ENCODE measurements at regions not wholly inside any gene's neighbourhood (a gene's known extent, or its start where the extent isn't known, plus 50 kb on each side); places are given as distances from the start of the nearest gene placed in this dataset.

DNA sequence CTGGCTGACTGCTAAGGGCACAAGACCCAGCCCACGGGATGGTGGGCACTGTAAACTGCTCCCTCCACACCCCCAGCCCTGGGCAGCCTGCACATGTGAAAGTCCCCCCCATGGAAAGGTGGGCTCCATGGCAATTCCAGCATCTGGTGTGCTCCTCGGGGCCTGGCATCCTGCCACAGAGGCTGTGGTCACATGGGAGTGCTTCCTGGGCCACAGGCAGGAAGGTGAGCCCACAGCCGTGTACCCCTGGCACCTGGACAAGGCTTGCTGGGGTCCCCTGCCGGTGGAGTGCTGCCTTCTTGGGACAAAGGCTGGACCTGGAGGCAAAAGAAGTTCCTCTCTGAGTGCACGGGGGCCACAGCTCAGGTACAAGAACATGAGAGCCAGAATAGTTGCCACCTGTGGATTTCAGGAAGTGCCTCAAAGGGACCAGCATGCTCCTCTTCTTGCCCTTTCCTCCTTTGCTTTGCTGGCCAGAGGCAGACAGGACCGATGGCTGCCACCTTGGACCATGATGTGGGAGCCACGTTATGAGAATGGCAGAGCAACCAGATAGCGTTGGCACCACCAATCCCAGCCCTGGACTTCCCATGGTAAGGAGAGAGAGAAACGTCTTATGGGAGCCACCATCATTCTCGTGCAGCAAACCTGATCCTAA is 120.2 kb upstream of the MLN start:
- no peak for DNase-seq

DNA sequence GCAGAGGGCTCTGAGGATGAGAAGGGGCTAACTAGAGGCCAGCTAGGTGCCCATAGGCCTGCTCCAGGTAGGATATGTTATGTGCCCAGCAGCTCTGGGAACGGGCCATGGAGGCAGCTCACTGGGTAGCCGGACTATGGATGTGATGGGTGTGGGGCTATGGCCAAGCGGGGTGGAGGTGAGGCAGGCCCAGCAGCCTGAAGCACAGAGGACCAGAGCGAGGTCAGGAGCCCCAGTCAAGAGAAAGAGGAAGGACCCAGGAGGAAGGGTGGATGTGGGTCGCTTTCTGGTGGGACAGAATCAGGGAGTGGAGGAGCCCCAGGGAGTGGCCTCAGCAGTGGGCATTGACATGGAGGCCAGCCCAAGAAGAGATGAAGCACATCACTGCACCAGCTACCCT is 117.9 kb upstream of the MLN start:
- no peak for DNase-seq

GRCh38 chr6:33918175-33918695 is 114.4 kb upstream of the MLN start:
- DNase-seq: no peak

DNA sequence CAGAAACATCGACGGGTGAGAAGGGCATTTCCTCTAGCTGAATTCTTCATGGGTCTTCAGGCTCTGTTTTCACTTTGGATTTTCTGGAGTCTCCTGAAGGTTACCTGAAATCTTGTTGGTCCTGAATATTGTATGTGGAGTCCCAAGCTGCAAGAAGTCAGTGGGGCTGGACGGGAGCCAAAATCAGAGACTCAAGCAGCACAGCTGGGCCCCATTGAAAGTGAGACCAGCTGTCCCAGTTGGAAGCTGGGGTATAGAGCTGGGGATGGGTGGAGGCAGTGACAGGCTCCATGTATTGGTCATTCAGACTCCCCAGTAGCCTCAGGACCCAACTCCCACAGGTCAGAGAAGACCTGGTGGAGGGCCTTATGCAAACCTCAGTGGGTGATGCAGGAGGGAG is 111.3 kb upstream of the MLN start:
- DNase-seq: no peak

GRCh38 chr6:33914645-33915044 is 110.8 kb upstream of the MLN start:
- DNase-seq: no peak

DNA sequence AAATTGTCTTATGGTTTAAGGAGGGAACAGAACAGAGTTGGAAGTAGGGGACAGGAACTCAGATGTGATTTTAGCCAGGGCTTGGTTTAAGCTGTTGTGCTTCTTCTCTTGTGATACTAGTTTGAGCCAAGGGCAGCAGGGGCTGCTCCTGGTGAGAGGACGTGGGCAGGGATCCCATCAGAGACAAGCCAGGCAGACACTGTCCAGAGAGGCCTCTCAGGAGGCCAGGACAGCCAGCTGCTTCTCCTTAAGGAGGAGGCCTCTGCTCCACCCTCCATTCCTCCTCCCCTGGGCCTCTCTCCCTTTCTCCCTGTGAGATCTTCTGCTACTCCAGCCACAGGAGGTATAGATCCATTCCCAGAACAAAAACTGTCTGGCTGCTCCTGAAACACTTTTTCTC is 108.4 kb upstream of the MLN start:
- no peak for DNase-seq

DNA sequence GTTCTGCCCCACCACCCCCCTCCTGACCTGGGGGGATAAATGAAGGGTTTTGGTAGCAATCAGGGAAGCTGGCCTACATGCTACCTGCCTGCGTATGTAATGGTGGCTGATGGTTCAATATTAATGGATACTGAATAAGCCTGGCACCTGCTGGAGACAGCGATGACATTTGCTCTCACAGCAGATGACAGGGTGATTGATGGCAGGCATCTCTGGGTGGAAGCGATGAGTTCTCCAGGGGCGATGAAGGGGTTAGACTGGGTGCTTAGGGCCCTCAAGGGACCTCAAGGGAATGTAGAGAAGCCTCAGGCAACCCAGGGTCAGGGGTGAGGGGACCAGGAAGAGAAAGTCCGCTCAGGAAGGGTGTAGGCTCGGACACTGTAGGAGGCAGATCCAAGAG is 107.7 kb upstream of the MLN start:
- no peak for DNase-seq

DNA sequence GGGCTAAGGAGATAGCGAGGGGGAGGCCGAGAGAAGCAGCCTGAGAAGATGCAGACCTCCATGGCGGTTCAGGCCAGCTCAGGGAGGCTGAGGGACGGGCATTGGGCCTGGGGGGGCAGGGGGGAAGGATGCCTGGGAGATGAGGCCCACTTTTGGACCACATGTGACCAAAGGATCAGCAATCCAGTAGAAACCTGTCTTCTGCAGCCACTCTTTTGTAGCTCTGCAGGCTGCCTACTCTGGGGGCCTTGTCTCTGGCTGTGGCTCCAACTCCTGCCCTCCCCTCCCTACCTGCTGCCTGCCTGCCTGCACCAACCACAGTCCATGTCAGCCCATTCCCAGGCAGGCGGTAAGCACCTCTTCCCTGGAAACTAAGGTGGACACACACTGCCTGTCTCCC is 106.8 kb upstream of the MLN start:
- no peak for DNase-seq

DNA sequence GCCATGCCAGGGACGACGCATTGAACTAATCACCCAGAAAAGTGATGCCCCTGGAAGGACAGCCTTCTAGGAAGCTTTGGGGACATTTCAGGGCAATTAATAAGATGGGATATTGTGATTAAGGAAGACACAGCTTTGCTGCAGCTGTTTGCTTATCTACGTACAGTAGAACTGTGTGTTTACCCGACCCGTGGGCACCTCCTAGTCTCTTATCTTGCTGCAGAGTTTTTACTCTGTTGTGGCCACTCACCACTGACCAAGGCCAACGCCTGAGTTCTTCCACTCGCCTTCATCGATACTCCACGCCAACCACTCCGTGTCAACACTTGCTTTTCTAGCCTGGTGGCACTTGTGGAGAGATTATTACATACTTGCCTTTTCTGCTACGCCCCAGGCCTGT is 105.9 kb upstream of the MLN start:
- no peak for DNase-seq

DNA sequence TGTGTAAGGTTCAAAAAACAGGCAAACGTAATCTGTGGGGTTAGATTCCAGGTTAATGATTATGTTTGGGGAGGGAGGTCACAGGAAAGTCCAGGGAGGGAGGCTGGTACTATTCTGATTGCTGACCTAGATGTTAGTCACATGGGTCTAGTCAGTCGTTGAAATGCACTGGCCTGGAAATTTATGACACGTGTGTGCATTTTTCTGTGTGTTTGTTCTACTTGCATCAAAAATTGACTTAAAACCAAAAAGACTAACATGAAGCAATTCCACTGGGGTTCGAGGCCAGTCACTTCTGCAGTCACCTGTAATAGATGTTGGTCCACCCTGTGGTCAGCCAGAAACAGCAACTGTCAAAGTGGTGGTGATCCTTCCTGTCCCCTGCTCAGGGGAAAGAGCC is 104.2 kb upstream of the MLN start:
- DNase-seq: no peak

DNA sequence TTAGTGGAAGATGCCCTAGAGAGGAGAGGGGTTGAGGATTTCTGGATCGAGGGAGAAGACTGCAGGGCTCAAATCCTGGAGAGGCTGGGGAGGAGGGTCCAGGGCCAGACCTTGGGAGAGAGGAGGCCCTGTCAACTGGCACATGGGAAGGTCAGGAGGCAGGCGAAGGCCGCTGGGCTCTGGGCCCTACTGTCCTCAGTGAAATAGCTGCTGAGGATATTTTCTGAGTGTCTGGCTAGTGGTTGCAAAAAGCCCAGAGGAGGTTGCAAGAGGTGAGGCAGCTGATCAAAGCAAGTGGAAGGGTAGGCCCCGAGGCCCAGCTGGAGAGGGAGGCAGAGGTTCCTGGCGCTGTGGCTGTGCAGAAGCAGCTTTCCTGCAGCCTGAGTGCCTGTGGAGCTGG is 103.4 kb upstream of the MLN start:
- no peak for DNase-seq

DNA sequence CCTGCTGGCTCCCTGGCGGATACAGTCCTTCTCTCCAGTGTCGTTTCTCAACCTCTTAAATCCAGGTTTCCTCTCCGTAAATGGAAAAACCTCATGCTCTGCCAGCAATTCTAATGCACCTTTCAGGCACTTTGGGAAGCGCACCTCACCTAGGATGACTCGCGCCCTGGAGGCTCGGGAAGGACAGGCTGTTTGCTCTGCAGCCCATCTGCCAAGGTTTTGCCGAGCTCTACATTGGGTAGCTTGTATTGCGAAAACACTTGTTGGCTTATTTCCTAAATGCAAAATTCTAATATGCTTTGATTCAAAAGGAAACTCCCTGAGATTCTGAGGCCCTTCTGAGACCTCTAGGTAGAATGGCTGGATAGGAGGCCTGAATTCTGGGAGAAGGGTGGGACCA is 102.6 kb upstream of the MLN start:
- no peak for DNase-seq

- no peak for DNase-seq
These were observed 101.3 kb upstream of the MLN start for GRCh38 chr6:33905071-33905609.

- DNase-seq: no peak
These were observed 100.9 kb upstream of the MLN start for GRCh38 chr6:33904747-33905065.

DNA sequence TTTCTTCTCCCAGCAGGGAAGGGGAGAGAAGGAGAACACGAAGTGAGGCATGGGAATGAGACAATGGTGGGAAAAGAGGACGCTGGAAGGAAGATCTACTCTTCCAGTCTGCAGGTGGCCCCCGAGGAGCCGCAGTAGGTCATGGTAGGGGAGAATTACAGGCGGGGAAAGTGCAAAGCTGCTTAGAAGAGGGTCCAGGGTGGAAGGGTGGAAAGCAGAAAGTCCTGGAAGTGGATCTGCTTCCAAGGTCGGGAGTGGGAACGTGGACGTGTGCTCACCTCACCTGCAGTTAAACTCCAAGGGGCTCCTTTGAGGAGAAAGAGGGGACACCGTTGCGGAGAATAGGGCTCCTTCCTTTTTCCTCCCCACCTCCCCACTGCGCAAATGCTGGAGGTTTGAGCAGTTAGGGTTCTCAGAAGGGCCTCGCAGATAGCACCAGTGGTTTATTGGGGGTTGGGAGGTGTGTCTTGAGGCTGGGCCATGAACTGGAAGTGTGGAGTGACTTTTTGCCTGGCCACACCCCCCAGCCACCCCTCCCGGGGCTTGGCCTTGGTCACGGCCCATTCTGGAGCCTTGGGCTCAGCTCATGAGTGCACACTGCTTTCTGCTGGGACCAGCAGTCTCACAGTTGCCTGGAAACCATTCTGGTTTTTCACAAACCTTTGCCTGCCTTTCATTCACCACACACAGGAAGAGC is 100.4 kb upstream of the MLN start:
- no peak for DNase-seq

- no peak for DNase-seq
These were observed 99.8 kb upstream of the MLN start for GRCh38 chr6:33903579-33903978.

- no peak for DNase-seq
These were observed 98.7 kb upstream of the MLN start for GRCh38 chr6:33902457-33902853.

DNA sequence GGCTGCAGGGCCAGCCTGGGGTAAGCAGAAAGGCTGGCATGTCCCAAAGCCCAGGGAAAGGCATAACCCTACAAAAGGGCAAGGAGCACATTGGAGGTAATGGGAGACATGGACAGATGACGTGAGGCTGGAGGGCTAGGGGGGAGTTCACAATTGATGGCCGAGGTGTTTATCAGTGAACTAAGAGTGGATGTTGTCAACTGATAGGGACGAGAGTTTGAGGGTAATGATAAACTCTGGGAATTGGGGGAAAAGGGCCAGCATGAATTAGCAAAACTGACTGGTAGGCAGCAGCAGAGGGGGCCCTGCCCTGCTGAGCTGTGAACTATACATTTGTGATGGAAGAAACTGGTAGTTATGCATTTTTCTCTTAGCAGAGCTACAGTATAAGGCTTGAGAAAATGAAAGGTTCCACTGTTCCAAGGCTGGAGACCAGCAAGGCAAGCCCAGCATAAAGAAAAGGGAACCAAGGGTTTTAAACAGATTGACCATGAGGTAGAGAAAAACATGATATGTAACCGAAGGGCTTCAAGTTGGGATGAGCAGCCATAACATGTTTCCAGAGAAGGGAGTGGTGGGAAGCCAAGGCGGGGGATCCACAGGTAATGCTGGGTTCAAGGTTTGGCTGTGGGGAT is 98.1 kb upstream of the MLN start:
- DNase-seq: no peak

GRCh38 chr6:33898771-33899170 is 95.0 kb upstream of the MLN start:
- no peak for DNase-seq

DNA sequence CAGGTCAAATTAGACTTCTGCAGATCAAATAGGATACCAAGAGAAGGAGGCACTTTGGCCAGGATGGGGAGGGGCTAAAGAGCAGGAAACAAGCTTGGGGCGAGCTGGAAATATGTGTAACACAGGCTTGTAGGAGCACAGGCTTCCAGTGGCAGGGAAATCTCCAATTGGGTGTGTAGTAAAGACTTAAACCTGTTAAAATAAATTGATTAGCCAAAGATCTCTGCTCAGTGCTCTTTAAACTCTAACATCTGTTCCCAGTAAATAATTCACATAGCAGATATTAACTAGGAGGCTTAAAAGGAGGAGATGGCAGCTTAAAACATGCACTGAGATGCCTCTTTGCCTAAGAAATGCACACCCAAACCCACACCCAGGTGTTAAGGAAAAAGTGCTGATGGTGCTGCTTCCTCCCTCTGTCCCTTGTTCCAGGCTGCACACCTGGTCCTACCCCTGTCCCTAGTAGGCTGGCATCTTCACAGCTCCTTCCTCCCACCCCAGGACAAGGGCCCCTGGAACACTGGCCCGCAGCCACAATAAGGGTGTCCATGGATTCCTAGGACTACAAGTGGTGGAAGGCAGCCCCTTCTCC is 93.5 kb upstream of the MLN start:
- no peak for DNase-seq

DNA sequence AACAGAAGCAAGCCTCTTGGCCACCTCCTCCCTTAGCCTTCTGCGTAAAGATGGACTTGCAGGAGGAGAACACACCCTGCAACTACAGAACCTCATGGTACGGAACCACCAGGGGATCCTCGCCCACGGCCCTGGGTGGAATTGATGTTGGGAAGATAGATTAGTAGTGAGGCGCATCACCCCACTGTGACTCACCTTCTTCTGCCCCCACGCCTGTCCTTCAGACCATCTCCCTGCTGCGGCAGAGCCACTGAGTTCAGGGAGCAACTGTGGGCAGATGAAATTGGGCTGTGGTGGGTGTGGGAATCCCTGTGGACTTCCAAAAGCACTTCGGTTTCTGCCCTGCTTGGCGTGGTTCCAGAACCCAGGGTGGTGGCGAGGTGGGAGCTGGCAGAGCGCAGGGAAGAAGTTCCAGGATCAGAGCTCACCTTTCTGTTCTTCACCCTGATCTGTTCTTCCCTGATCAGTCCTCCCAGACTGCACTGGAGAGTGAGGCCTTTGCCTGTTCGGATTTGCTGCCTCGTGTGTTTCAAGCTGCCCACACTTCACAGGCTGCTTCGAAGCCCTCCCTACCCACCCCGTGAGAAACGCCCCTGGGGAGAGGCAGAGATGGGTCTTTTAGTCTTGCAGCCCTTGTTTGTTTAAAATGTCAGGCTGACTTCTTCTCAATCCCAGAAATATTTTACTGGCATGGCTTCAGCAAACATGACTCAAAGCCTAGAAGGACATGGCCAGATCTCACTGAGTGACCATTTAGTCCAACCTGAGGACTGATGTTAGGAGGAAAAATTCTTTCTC is 92.8 kb upstream of the MLN start:
- DNase-seq: no peak

GRCh38 chr6:33895988-33896387 is 92.2 kb upstream of the MLN start:
- no peak for DNase-seq

Data from renal pelvis (tissue), 1 donor.